CD4-positive, alpha-beta T cell treated with Interleukin-12 subunit alpha and Interleukin-12 subunit beta, for 1 hour (primary cell): ENCODE measurements at regions not wholly inside any gene's neighbourhood (a gene's known extent, or its start where the extent isn't known, plus 50 kb on each side); places are given as distances from the start of the nearest gene placed in this dataset.
"Not testable (repeated sequence)": the region's sequence is repeated elsewhere in the genome, so short reads cannot be mapped to it uniquely, and the experiment has no call there.

Experiments used
- DNase-seq: peaks from one replicate; pipeline ENCODE4 v3.0.0-alpha.2; 2020

- DNase-seq: not testable (repeated sequence)
These were observed 135.6 kb upstream of the MVB12B start for GRCh38 chr9:126190994-126191393.

GRCh38 chr9:126198854-126199253 lies 127.8 kb upstream of the MVB12B start:
- DNase-seq: no peak

GRCh38 chr9:126203313-126203712 lies 123.3 kb upstream of the MVB12B start:
- no peak for DNase-seq

GRCh38 chr9:126204197-126204596 lies 122.4 kb upstream of the MVB12B start:
- DNase-seq: no peak

GRCh38 chr9:126204708-126205225 lies 121.9 kb upstream of the MVB12B start:
- no peak for DNase-seq

GRCh38 chr9:126205265-126205664 lies 121.4 kb upstream of the MVB12B start:
- no peak for DNase-seq

- DNase-seq: no peak
These were observed 120.7 kb upstream of the MVB12B start for GRCh38 chr9:126205845-126206498.

- DNase-seq: no peak
These were observed 119.4 kb upstream of the MVB12B start for GRCh38 chr9:126207256-126207655.

GRCh38 chr9:126208216-126208758 lies 118.3 kb upstream of the MVB12B start:
- DNase-seq: no peak

- no peak for DNase-seq
These were observed 115.1 kb upstream of the MVB12B start for GRCh38 chr9:126211441-126212074.

GRCh38 chr9:126215486-126215885 lies 111.1 kb upstream of the MVB12B start:
- no peak for DNase-seq

- no peak for DNase-seq
These were observed 109.8 kb upstream of the MVB12B start for GRCh38 chr9:126216826-126217225.

- DNase-seq: no peak
These were observed 109.4 kb upstream of the MVB12B start for GRCh38 chr9:126217250-126217653.

- DNase-seq: no peak
These were observed 108.8 kb upstream of the MVB12B start for GRCh38 chr9:126217797-126218196.

- DNase-seq: no peak
These were observed 108.1 kb upstream of the MVB12B start for GRCh38 chr9:126218359-126219125.

- no peak for DNase-seq
These were observed 107.5 kb upstream of the MVB12B start for GRCh38 chr9:126219166-126219565.

- DNase-seq: no peak
These were observed 107.0 kb upstream of the MVB12B start for GRCh38 chr9:126219648-126220063.

GRCh38 chr9:126221480-126221879 lies 105.1 kb upstream of the MVB12B start:
- no peak for DNase-seq

GRCh38 chr9:126222363-126222834 lies 104.2 kb upstream of the MVB12B start:
- DNase-seq: no peak

- DNase-seq: no peak
These were observed 103.7 kb upstream of the MVB12B start for GRCh38 chr9:126222835-126223431.

GRCh38 chr9:126223798-126224531 lies 102.7 kb upstream of the MVB12B start:
- no peak for DNase-seq
